Suppressor macrophage treated with lipopolysaccharide for 4 hours (primary cell): ENCODE measurements at regions not wholly inside any gene's neighbourhood (a gene's known extent, or its start where the extent isn't known, plus 50 kb on each side); places are given as distances from the start of the nearest gene placed in this dataset.

Experiments
- DNase-seq: peaks from one replicate; pipeline ENCODE4 v3.0.0-alpha.2; 2020

DNA sequence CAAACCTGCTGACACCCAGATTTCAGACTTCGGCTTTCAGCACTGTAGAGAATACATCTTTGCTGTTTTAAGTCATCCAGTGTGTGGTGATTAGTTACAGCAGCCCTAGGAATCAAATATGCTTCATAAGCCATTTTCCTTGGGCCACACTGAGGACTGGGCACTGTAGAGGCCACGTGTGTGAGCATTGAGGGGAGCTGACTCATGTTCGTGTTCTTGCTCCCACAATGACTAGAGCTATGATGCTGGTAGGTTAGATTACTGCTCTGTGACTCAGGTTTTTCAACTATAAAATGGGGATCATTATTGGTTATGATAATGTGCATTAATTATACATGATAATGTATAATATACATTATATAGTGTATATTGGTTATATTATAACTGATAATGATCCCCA, 96.5 kb upstream of the PALM2AKAP2 start:
- no peak for DNase-seq

DNA sequence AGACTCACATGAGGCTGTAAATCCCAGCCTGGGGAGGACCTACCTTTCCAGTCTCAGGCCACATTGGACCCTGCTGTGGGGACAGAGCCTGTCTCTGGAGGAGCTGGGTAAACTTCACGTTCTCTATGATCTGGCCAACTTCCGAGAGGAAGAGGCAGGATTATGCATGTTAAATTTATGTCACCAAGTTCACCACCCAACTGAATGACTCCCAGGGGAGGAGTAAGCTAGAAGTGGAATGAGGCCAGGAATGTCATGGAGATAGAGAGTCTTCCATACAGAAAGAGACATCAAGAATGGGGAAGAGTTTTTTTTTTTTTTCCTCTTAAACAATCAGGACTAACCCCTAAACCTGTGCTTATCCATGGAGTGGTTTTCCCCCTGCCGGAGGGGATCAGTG, 90.3 kb upstream of the PALM2AKAP2 start:
- DNase-seq, result no peak

DNA sequence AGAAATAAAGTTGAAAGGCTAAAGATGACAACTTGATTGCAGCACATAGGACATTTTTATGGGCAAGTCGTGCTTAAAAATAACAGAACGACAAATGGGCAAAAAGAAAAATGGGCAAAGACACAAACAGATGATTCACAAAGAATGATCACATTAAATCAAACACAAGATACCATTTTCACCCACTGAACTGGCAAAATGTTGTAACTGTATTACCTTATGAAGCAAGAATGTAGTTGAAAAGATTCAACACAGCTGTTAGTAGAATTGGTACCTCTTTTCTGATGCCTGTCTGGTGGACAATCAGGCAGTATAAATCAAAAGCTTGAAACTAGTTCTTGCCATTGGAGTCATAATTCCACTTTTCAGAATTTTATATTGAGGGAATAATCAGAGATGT, 81.0 kb upstream of the PALM2AKAP2 start:
- no peak for DNase-seq

DNA sequence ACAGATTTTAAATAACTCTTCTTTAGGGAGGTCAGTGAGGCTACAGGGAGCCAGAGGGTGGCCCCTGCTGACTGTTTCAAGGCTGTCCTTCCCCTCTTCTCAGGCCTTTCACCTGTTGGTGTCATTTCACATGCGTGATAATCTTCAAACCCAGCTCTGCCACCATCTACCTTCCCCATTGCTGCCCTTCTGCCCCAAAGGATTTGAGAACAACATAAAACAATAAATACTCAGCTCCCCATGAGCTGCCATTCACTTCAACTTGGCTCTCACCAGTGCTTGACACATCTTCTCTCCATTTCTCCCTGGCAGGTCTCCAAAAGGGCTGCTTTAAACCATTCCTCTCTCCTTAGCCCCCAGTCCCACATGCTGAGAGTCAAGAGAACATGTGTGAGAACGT, 75.5 kb upstream of the PALM2AKAP2 start:
- DNase-seq, result no peak

DNA sequence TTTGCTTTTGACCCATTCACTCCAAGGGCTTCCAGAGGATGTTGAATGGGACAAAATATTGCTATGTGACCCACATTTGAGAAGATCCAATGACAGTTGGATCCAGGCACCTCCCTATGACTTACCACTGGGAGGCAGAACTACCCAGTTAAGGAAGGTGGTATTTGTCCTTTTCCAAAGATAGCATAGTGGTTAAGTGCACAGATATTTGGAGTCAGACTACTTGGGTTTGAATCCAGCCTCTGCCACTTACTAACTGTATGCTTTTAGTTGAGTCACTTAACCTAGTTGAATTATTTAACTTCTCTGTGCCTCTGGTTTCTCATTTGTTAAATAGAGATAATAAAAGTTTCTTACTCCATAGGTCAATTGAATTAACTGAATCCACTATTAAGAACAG, 74.5 kb upstream of the PALM2AKAP2 start:
- DNase-seq, result peak; percentile 1

DNA sequence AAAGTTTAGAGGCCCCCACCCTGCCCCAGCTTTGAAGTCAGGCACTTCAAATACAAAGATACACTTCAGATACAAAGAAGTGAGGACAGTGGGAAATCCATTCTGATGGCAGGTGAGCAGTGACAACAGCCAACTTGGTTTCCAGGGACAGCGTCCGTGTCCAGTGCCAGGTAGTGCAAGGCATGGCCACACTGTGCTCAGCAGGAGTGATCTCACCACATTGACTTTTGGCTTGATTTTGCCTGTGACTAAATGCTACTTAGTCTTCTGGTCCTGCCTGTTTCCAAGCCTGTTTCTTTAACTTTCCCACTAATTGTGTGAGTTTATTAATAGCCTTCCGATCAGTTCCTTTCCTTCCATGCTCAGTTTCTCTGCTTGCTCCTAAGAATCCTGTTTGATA, 72.6 kb upstream of the PALM2AKAP2 start:
- no peak for DNase-seq

DNA sequence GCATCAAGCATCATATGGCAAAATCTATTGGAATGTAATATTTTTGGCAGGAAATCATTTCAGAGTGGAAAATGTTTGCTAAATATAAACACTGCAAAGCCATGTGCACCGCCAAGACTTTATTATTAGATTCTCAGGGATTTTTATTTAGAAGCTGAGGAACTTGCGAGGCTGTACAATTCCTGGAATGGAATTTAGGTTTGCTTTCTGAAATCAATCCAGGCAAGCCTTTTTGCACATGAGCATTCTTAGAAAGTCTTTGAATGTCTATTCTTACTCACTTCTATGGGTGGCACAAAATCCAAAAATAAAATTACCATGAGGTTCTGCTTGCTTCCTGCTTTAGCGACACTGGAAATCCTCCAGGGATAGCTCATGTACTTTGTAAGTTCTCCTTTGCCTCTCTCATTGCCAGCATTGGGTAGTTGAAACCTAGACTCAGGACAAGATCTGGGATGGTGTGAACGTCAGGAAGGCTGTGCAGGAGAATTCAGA, 71.5 kb upstream of the PALM2AKAP2 start:
- no peak for DNase-seq

DNA sequence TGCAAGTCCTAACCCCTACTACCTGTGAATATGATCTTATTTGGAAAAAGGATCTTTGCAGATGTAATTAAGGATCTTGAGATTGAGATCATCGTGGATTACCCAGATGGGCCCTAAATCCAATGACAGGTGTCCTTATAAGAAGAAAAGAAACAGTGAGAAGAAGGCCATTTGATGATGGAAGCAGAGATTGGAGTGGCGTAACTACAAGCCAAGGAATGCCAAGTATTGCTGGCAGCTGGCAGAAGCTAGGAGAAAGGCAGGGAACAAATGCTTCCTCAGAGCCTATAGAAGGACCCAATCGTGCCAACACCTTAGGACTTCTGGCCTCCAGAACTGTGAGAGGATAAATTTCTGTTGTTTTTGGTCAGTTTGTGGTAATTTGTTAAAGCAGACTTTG, 70.1 kb upstream of the PALM2AKAP2 start:
- no peak for DNase-seq

DNA sequence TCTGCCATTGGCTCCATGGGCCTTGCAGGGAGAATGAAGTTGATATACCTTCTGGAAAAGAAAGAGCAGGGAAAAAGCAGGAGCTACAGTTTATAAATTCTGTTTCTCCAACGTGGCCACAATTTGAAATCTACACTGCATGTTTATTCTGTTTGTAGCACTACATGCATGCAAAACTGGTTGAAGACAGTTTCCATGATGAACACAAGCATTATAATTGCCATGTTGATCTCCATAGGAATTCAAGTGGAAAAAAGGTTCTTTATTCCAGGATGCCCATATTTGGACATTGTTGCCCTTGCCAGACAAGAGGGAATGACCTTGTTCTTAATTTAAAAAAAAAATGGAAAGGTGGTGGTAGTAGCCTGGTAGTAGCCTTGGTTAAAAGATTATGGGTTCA, 69.2 kb upstream of the PALM2AKAP2 start:
- DNase-seq, result no peak

DNA sequence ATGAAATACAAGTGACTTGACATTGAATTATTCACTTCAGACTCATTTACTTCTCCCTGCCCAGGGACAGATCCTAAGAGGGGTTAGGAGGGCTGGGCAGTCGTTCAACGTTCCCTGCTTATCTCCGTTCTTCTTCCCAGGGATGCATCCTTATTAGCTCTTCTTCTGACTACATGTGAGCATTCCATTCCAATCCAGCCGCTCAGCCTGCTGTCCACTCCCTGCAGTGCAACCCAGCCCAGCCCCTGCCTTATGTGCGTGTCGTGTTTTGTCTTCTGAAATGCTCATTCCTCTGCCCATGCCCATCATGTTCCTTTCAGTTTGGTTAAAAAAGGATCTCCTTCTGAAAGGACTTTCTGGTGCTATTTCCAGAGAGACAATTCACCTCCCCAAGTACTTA, 64.7 kb upstream of the PALM2AKAP2 start:
- DNase-seq, result no peak

DNA sequence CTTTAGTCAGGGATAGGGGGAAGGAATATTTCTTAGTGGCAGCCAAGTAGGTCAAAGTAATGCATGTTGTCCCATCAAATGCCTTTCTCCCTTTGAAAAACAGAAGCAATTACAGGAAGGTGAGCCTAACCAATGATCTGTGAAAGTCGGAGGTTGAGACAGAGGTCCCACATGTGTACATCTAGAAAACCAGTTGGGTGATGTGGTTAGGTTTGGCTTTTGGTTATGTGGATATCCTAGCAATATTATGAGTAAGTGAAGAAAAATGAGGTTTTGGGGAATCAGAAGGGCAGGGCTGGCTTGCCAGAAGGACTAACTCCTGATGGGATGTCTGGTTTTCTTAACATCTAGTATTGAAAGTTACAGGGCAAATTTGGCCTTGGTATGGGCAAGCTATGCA, 63.4 kb upstream of the PALM2AKAP2 start:
- DNase-seq, result no peak

DNA sequence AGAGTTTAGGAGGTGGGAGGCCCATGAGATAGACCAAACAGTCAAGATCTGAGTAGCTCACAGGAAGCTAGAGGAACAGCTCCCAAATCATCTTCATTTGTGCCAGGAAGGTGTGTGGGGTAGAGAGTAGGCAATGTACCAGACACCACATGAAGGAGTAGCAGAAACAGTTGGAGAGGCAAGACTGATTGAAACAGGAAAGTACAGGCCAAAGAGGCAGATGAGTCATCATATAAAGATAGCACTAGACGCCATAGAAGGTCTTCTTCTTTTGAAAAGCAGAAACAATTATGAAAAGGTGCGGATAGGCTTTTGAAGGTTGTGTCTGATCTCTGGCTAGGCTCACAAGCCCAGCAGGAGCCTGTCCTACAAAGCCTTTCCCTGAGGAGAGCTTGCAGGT, 62.7 kb upstream of the PALM2AKAP2 start:
- DNase-seq, result no peak

DNA sequence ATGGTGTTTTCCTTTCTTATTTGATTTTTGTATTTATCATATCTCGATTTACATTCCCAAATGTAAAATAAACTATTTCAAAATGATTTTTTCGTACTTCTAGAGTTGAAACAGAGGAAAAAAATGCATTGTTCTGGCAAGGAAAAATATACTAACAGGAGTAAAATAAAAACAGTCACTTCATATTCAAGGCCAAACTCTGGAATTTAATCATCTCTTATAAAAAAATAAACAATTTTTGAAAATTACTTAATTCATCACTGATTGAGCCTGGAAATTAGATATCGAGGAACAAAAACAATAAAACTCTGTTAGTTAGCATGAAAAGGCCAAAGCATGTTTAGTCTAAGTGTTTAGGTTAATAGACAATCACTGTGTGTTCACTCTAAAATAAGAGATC, 61.1 kb upstream of the PALM2AKAP2 start:
- no peak for DNase-seq

DNA sequence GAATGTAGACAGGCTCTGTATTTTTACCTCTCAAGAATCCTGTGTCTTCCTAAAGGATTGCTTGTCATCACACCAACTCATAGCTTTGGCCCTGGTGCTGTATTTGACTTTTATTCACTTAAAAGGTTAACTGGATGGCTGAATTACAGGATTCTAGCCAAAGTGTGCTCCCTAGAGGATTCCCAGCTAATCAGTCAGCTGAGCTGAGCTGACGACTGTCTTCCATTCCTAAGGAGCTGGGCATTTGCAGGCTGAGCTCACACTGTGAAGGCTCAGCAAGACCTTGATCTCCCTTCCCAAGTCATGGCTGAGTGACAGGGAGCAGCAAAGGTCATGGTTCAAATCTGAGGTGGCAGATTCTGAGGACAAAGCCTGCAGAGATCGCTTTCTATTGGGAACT, 59.0 kb upstream of the PALM2AKAP2 start:
- DNase-seq, result no peak

DNA sequence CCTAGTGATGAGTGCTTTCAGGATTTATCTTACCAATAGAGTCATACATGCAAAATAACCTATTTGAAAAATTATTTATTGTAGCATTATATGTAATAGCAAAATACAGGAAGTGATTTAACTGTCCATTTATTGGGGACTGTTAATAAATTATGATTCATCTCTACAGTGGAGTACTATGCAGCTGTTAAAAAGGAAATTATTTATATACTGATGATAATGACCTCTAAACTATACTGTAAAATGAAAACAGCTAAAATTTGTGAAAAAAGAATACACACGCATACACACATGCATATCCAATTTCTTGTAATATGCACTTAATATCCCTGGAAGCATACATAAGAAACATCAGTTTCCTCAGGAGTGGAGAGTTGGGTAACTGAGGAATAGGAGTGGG, 58.0 kb upstream of the PALM2AKAP2 start:
- DNase-seq, result no peak

DNA sequence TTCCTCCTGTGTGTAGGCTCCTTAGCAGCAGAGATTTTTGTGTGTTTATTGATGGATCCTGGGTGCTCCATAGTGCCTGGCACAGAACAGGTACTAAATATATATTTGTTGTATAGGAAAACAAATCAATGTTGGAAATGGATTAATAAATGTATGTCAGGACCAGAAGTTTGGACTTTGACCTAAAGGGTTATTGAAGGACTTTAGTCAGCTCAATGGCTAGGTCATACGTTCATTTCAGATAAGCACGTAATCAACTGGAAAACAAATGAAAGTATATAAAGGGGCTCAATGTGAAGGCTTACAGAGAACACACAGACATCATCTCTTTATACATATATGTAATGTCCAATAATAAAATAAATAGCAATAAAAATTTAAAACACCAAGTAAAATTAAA, 56.2 kb upstream of the PALM2AKAP2 start:
- DNase-seq, result no peak

DNA sequence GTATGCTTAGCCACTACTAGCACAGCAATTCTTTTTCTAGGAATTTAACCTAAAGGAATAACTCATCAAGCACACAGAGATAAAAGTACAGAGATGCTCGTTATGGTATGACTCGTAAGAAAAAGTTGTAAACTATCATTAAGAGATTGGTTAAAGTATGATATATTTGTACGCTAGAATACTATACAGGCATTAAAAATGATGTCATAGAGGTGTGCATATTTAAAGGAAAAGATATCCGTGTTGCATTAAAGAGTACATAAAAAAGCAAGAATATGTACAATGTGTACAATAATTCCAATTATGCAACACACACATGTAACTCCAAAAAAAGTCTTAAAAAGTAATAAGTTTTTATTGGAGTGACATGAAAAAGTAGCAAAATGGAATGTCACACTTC, 54.5 kb upstream of the PALM2AKAP2 start:
- no peak for DNase-seq

DNA sequence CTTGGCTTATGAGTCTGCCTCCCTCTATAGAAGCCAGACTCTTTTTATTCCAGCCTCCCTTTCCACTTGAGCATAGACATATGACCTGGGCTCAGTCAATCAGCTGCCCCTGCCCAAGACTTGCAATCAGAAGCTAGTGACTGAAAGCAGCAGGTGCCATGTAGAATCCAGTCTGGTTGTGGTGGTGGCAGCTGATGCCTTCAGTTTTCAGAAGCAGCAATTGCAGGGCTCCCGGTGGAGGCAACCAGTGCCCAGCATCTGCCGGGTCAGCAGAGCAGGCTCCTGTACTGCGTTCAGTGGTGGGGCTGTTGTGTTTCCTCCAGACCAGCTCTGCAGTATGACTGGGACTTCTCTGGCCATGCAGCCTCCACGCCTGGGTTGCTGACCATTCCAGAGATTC, 53.9 kb upstream of the PALM2AKAP2 start:
- no peak for DNase-seq

DNA sequence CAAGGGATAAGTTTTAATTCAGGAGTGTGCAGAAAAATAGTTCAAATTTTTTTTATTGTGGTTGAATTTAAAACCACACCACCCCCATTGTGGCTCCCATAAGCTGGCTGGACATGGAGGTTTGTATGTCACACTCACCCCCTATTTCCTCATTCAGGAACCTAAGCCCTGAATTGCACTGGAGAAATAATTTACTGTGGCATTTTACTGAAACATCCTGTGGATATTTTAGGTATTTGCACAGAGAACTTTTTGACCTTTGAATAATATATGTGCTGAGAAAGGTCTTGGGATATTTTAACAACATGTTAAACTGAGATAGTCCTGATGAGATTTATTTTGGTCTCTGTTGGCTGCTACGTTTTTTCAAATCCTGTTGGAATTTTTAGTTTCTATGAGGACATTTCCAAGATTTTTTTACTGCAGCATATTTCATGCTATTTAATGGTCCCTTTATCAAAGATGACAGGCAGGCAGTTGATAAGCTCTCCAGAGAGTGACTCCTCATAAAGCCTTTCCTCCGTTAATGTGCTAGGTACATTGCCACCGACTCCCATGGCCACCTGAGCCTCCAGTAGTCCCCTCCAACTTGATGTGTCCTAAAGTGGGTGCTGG, 51.2 kb upstream of the PALM2AKAP2 start:
- DNase-seq, result no peak

DNA sequence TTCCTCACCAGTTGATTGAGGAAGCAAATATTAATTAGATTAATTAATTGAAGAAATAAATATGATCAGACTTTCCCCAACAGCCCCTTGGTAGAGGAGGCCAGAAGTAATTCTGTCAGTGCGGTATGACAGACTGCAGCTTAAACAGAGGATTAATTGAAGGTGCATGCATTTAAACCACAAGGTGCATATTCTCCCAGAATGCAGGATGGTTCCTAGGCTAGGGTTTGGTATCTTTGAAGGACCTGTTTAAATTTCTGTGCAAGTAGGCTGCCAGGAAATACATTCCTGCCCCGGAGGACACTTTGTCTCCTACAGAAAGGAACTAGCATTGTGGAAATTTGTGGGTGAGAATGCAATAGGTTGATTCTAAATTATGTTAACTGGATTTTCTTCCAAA, 50.5 kb upstream of the PALM2AKAP2 start:
- no peak for DNase-seq
